HCT116 (cell line): ENCODE measurements at regions not wholly inside any gene's neighbourhood (a gene's known extent, or its start where the extent isn't known, plus 50 kb on each side); places are given as distances from the start of the nearest gene placed in this dataset.

Source experiments
- ATAC-seq: fragments of 200-7000 bp; cut with Tn5 transposase; 2 replicates; pipeline ENCODE4 v1.9.1; 2020; ENCODE audit warnings: mild to moderate bottlenecking, moderate library complexity
- BruUV-seq: library from RNA; stranded (reverse); fragments of 400-500 nt; replicated peaks from 2 replicates; lab custom pipeline; 2021; lab: Mats Ljungman, UMichigan
- CTCF ChIA-PET: fragments of 300-600 bp; sonication (Branson Sonifier 250); formaldehyde crosslinking; loops from one replicate; lab custom pipeline; 2021; ENCODE audit warnings: antibody characterized with exemption; lab: Charles Lee
- POLR2A ChIA-PET: fragments of 300-600, 350-600 bp; sonication (Branson Sonifier 250); formaldehyde crosslinking; loops from one replicate; lab custom pipeline; 2021; ENCODE audit warnings: antibody characterized with exemption; lab: Charles Lee
- RAD21 ChIA-PET, 2 experiments: fragments of 300-600 bp; sonication (Branson Sonifier 250); formaldehyde crosslinking; loops; one replicate each; lab custom pipeline; 2023; ENCODE audit warnings: low total read pairs in 2 of 2; ENCODE audit not compliant: uncharacterized antibody in 2 of 2, unreplicated experiment in 2 of 2, low non-redundant PET in 1 of 2; lab: Charles Lee
- DNase-seq: peaks from one replicate; pipeline ENCODE4 v3.0.0-alpha.2; 2010; ENCODE audit warnings: low read depth, low spot score
- H2AFZ ChIP-seq: fragments of 200-600 bp; shearing (Covaris generic), sonication (generic); 2 replicates; pipeline ENCODE4 v1.6.1; 2017; ENCODE audit warnings: low read depth, mixed run types, mixed read lengths, antibody characterized with exemption, low read length; ENCODE audit not compliant: poor library complexity, severe bottlenecking
- H3K27ac ChIP-seq: 2 replicates; pipeline ENCODE4 v1.5.1; 2012; ENCODE audit warnings: low read depth, low read length
- H3K27me3 ChIP-seq: fragments of 200-600 bp; sonication (generic); 2 replicates; pipeline ENCODE4 v1.6.1; 2016; ENCODE audit warnings: mixed run types, low read length, mixed read lengths; ENCODE audit not compliant: insufficient read depth
- H3K36me3 ChIP-seq, 2 experiments: fragments of 200-500 bp in 1 of 2; fragments of 200-600 bp in 1 of 2; sonication (Bioruptor generic) in 1 of 2; sonication (generic) in 1 of 2; 2 replicates each; pipeline versions ENCODE4 v1.5.1 to v1.6.1; 2014 to 2016; ENCODE audit warnings: low read length in 2 of 2, inconsistent platforms in 1 of 2, mixed read lengths in 1 of 2, mixed run types in 1 of 2; ENCODE audit not compliant: insufficient read depth in 2 of 2, control insufficient read depth in 1 of 2
- H3K4me1 ChIP-seq, 2 experiments: fragments of 200-600 bp in 1 of 2; sonication (generic) in 1 of 2; 2 replicates each; pipeline versions ENCODE4 v1.5.1 to v1.6.1; 2012 to 2017; ENCODE audit warnings: low read length in 2 of 2, inconsistent platforms in 1 of 2, mild to moderate bottlenecking in 1 of 2, mixed read lengths in 1 of 2, mixed run types in 1 of 2, moderate library complexity in 1 of 2; ENCODE audit not compliant: insufficient read depth in 2 of 2, control insufficient read depth in 1 of 2
- H3K4me2 ChIP-seq: fragments of 200-600 bp; sonication (generic); 2 replicates; pipeline ENCODE4 v1.6.1; 2017; ENCODE audit warnings: mixed run types, low read length, mixed read lengths
- H3K4me3 ChIP-seq, 2 experiments: fragments of 200-600 bp in 1 of 2; sonication (generic) in 1 of 2; replicated peaks in 1 of 2; 2 replicates each; pipeline ENCODE4 v1.5.1; 2011 to 2016; ENCODE audit warnings: low read length in 2 of 2, control low read depth in 1 of 2, low read depth in 1 of 2, mild to moderate bottlenecking in 1 of 2, mixed read lengths in 1 of 2, mixed run types in 1 of 2
- H3K79me2 ChIP-seq: fragments of 200-600 bp; sonication (generic); 2 replicates; pipeline ENCODE4 v1.6.1; 2017; ENCODE audit warnings: mild to moderate bottlenecking, mixed run types, low read length, moderate library complexity, mixed read lengths; ENCODE audit not compliant: insufficient read depth
- H3K9ac ChIP-seq: fragments of 200-600 bp; sonication (generic); 2 replicates; pipeline ENCODE4 v1.6.1; 2016; ENCODE audit warnings: low read length, mixed read lengths
- H3K9me2 ChIP-seq: fragments of 200-600 bp; sonication (generic), shearing (Covaris generic); 2 replicates; pipeline ENCODE4 v1.6.1; 2017; ENCODE audit warnings: mixed run types, mild to moderate bottlenecking, moderate library complexity; ENCODE audit not compliant: insufficient read depth
- H3K9me3 ChIP-seq, 2 experiments: fragments of 200-500 bp in 1 of 2; fragments of 200-600 bp in 1 of 2; sonication (Bioruptor generic) in 1 of 2; sonication (generic) in 1 of 2; 2 replicates each; pipeline ENCODE4 v1.6.1; 2014 to 2017; ENCODE audit warnings: low read length in 2 of 2, mixed read lengths in 2 of 2, inconsistent platforms in 1 of 2, low read depth in 1 of 2, mild to moderate bottlenecking in 1 of 2, mixed run types in 1 of 2, moderate library complexity in 1 of 2; ENCODE audit not compliant: control insufficient read depth in 1 of 2, insufficient read depth in 1 of 2
- H4K20me1 ChIP-seq: fragments of 200-600 bp; sonication (generic), shearing (Covaris generic); 2 replicates; pipeline ENCODE4 v1.6.1; 2017; ENCODE audit warnings: mixed run types, mild to moderate bottlenecking, moderate library complexity; ENCODE audit not compliant: insufficient read depth
- ATF3 ChIP-seq: IDR thresholded peaks from 2 replicates; pipeline ENCODE4 v1.6.1; 2012
- CBX3 ChIP-seq: IDR thresholded peaks from 2 replicates; pipeline ENCODE4 v1.6.1; 2012; ENCODE audit warnings: low read depth
- CEBPB ChIP-seq: IDR thresholded peaks from 2 replicates; pipeline ENCODE4 v1.6.1; 2012; ENCODE audit warnings: low read depth
- EZH2phosphoT487 ChIP-seq: fragments of 200-600 bp; IDR thresholded peaks from 2 replicates; pipeline ENCODE4 v1.6.1; 2018; ENCODE audit warnings: antibody characterized with exemption, borderline replicate concordance
- FOSL1 ChIP-seq: IDR thresholded peaks from 2 replicates; pipeline ENCODE4 v1.6.1; 2012; ENCODE audit warnings: low read depth
- POLR2A ChIP-seq: IDR thresholded peaks from 2 replicates; pipeline ENCODE4 v1.7.0; 2011; ENCODE audit warnings: borderline replicate concordance; ENCODE audit not compliant: insufficient read depth, insufficient read length; ENCODE audit errors: extremely low read depth
- POLR2AphosphoS5 ChIP-seq: IDR thresholded peaks from 2 replicates; pipeline ENCODE4 v1.6.1; 2011; ENCODE audit warnings: mild to moderate bottlenecking, low read depth, low read length, moderate library complexity
- ZBTB33 ChIP-seq: IDR thresholded peaks from 2 replicates; pipeline ENCODE4 v1.6.1; 2011; ENCODE audit warnings: mild to moderate bottlenecking, low read length, moderate library complexity; ENCODE audit not compliant: insufficient replicate concordance; ENCODE audit errors: extremely low read depth
- ZFX ChIP-seq: fragments of 450-650 bp; IDR thresholded peaks from 2 replicates; pipeline ENCODE4 v1.6.1; 2017
- ZNF274 ChIP-seq: fragments of 200-500 bp; sonication (Bioruptor generic); IDR thresholded peaks from 2 replicates; pipeline ENCODE4 v1.6.1; 2014; ENCODE audit warnings: mild to moderate bottlenecking, low read depth, low read length, inconsistent platforms
- intact Hi-C: fragments of 100-400 bp; cut with micrococcal nuclease; formaldehyde crosslinking; loops from 2 replicates; pipeline ENCODE4 v1.10.0; 2022

GRCh38 chr5:164860896-164861295 lies 1355.5 kb downstream of the MAT2B start:
- H3K27me3 ChIP-seq, result no peaks in the 10 kb centered on the region
- no peaks in the 10 kb centered on the region for H3K79me2 ChIP-seq
- no peak overlapping the region for H3K4me2 ChIP-seq
- H3K9me3 ChIP-seq, result peaks cover 8% of the 10 kb centered on the region in 2 experiments; a peak in 3 of 4 replicates
- POLR2A ChIA-PET, result no interaction called here
- DNase-seq (no peak), ATAC-seq (no peak)
- no TSS peak for BruUV-seq
- H3K9ac ChIP-seq, result no peak overlapping the region
- no peak for TF ChIP-seq ZBTB33
- no peak for TF ChIP-seq FOSL1
- TF ChIP-seq POLR2AphosphoS5, result no peak
- TF ChIP-seq POLR2A, result no peak
- no peak for TF ChIP-seq CBX3
- no peak for TF ChIP-seq ATF3
- no peak for TF ChIP-seq EZH2phosphoT487
- no peak for TF ChIP-seq CEBPB
- TF ChIP-seq ZNF274, result no peak
- TF ChIP-seq ZFX, result no peak
- no peaks in the 10 kb centered on the region for H3K4me1 ChIP-seq
- no peak overlapping the region for H3K27ac ChIP-seq
- no peaks in the 10 kb centered on the region for H4K20me1 ChIP-seq
- H3K4me3 ChIP-seq, result no peak overlapping the region
- RAD21 ChIA-PET, result no interaction called here
- H3K36me3 ChIP-seq, result no peaks in the 10 kb centered on the region
- H2AFZ ChIP-seq, result no peak overlapping the region
- intact Hi-C loops, result no loop called here
- CTCF ChIA-PET, result no interaction called here
- no peaks in the 10 kb centered on the region for H3K9me2 ChIP-seq
